ENCODE measurements at regions not wholly inside any gene's neighbourhood (a gene's known extent, or its start where the extent isn't known, plus 50 kb on each side); places are given as distances from the start of the nearest gene placed in this dataset.

- no peak for TF ChIP-seq POLR2A (IDR thresholded peaks at IDR 0.05)
- TF ChIP-seq POLR2AphosphoS5 (IDR thresholded peaks at IDR 0.05): no peak
- no peak for TF ChIP-seq EP300 (IDR thresholded peaks at IDR 0.05; ENCODE audit: low read depth)
- TF ChIP-seq CTCF (IDR thresholded peaks at IDR 0.05): no peak
Observed at GRCh38 chr18:78309307-78309706, 670.3 kb upstream of the SALL3 start.
